ENCODE measurements at regions not wholly inside any gene's neighbourhood (a gene's known extent, or its start where the extent isn't known, plus 50 kb on each side); places are given as distances from the start of the nearest gene placed in this dataset.

DNA sequence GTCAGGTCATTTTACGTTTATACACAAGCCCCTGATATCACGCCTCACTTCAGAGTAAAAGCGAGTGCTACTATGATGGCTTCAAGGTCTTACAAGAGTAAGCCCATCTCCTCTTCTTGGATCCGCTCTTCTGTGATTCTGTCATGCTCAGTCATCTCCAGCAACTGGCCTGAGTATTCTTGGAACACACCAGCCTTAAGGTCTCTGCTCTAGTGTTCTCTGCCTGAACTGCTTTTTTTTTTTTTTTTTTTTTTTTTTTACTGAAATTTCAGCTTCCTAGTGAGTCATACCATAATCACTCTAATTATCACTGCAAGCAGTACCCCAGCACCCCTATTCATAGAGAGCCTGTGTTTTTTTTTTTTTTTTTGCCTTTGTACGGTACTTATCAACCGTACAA, 1228.9 kb downstream of the CNTNAP5 start:
- TF ChIP-seq, protein P1, sequence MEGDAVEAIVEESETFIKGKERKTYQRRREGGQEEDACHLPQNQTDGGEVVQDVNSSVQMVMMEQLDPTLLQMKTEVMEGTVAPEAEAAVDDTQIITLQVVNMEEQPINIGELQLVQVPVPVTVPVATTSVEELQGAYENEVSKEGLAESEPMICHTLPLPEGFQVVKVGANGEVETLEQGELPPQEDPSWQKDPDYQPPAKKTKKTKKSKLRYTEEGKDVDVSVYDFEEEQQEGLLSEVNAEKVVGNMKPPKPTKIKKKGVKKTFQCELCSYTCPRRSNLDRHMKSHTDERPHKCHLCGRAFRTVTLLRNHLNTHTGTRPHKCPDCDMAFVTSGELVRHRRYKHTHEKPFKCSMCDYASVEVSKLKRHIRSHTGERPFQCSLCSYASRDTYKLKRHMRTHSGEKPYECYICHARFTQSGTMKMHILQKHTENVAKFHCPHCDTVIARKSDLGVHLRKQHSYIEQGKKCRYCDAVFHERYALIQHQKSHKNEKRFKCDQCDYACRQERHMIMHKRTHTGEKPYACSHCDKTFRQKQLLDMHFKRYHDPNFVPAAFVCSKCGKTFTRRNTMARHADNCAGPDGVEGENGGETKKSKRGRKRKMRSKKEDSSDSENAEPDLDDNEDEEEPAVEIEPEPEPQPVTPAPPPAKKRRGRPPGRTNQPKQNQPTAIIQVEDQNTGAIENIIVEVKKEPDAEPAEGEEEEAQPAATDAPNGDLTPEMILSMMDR (IDR thresholded peaks at IDR 0.05), result no peak
- TF ChIP-seq POLR2A (IDR thresholded peaks at IDR 0.05), result no peak
